NCI-H1105 (cell line): ENCODE measurements at regions not wholly inside any gene's neighbourhood (a gene's known extent, or its start where the extent isn't known, plus 50 kb on each side); places are given as distances from the start of the nearest gene placed in this dataset.
"Not testable (repeated sequence)": the region's sequence is repeated elsewhere in the genome, so short reads cannot be mapped to it uniquely, and the experiment has no call there.

Experiments
- DNase-seq: peaks from one replicate; lab custom pipeline; 2025; lab: John Stamatoyannopoulos, UW

DNA sequence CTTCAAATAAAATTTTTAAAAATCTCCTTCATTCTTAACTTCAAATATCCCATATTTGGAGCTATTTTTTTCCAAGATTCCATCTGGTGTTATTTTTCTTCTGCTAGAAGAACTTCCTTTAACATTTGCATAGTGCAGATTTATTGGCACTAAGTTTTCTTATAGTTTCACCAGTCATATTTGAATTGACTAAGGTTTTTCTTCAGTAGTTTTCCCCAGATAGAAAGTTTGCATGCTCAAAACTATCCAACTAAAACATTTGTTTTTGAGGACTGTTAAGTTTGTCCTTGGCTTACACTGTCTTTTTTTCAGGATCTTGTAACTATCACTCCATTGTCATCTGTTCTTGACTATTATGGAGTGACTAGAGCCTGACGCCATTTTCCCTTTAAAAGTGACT is 606.7 kb downstream of the TAF11L14 start:
- no peak for DNase-seq

DNA sequence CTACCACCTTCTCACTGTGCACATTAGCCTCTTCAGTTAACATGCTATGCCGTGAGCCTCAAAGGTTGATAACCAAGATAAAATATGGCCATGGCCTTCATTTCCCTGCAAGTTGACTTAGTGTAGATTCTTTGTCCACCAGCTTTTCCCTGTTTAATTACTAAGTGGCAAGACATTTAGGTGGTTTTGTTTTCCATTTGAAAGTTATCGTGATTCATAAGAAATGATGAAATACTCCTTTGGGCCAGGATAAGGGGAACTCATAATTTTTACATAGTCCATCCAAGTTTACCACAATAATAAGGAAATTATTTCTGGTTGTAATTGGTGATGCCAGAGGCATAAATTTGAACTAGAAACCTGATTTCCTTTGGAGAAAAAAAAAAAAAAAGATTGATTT is 609.6 kb downstream of the TAF11L14 start:
- DNase-seq: no peak

DNA sequence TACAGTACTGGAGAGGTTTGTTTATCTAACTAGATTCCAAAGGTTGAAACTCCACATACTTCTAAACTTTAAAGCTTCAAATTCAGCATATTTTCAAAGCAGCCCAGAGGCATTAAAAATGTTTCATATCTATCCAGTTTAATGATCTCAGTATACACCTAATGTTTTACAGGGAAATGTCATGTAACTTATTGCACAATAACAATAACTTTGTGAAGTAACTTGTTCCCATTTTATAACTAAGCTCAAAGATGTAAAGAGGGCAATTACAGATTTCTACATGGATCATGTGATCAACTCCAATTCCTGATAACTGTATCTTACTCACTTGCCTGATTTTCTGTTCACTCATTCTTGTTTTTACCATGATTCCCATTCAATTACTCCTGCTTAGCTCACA is 610.0 kb downstream of the TAF11L14 start:
- no peak for DNase-seq

DNA sequence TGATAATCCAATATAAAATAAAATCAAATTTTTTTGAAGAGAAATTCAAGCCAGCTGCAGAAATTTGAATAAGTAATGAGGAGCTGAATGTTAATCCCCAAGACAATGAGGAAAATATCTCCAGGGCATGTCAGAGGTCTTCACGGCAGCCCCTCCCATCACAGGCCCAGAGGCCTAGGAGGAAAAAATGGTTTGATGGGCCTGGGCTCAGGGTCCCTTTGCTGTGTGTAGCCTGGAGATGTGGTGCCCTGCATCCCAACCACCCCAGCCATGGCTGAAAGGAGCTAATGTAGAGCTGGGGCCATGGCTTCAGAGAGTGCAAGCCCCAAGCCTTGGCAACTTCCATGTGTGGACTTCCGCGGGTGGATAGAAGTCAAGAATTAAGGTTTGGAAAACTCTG is 618.3 kb downstream of the TAF11L14 start:
- no peak for DNase-seq

DNA sequence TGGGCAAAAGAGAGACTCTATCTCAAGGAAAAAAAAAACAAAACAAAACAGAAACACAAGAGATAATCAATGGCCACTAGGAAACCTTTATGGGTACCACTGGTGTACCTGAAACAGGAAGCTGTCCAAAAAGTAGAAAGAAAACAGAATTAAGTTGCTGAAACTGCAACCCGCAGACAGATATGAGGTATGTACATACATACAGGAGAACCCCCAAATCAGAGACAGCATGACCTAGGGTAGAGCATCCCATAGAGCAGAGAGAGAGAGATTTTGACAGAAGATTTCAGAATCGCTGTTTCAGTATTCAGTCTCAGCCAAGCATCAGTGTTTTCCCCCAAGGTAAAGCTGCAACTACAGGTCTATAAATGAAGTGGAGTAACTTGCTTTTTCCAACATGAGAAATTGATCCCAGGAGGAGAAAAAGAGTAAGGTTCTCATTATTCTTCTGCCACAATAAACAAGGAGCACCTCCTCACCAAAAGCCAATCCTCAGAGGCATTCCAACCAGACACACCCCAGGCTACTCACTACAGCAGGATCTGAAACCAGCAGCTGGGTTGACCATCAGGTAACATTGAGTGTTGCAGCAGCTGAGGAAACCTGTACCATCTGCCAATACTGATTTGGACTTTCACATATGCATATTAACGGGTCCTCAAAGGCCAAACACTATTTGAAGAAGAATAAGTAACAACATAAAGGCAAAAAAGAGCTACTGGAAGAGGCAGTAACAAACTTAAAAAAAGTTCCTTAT is 630.0 kb downstream of the TAF11L14 start:
- DNase-seq: no peak

DNA sequence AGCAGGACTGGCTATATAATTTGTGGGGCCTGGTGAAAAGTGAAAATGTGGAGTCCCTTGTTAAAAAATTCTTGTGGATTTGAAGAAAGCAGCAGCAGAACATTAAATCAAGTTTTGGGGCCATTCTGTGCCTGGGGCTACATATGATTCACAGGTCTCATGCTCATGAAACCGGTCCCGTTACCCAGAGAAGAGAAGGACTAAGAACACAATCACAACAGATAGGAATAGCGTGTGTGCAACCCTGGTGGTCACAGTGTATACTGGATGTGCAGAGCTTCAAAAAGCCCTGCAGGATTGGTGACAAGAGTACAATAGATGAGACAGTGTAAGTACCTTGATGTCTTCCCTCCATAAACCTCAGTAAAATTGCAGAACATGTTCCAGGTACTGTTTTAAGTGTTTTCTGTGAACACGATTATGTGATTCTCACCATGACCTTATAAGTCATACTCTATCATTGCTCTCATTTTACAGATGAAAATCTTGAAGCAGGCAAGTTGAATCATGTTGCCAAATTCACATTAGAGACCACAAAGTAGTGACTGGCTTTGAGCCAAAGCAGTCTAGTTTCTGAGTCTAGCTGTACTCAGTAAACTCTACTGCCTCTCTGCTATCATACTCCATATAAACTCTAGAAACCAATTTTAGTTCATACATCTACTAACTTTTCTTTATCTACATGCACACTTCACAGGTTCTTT is 636.5 kb downstream of the TAF11L14 start:
- DNase-seq: no peak

DNA sequence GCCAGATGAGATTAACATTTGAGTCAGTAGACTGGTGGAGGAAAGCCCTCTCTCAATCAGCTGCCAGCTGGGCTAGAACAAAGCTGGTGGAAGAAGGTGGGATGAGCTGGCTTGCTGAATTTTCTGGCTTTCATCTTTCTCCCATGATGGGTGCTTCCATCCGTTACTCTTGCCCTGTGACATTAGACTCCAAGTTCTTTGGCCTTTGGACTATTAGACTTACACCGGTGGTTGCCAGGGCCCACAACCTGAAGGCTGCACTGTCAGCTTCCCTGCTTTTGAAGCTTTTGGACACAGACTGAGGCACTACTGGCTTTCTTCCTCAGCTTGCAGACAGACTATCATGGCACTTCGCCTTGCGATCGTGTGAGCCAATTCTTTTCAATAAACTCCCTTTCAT is 642.7 kb downstream of the TAF11L14 start:
- DNase-seq: no peak

DNA sequence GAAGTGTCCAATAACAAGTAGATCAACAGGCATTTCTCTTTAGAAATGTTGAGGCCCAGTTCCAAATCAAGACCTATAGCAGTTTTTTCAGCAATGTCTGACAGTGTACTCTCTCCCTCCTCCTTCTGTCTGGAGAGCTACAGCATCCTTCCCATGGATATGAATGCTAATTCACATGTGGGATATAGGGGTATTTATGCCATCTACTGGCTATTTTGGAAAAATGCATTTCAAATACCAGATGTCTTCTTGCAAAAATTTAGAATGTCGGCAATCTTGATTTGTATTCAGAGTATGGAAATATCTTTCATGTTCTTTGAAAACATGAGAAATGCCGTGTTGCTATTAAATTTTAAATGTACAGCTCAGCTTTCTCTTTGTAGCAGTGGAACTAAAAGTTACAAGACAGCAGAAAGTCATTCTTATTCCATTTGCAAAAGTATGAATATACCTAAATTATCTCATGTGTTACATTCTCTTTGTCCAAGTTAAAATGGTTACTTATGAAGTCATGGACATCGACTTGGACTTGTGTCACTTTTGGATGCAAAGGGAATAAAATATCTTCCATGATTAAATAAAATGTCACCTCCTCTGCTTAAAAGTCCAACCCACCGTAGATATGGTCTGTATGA is 647.8 kb downstream of the TAF11L14 start:
- DNase-seq: peak; percentile 29

DNA sequence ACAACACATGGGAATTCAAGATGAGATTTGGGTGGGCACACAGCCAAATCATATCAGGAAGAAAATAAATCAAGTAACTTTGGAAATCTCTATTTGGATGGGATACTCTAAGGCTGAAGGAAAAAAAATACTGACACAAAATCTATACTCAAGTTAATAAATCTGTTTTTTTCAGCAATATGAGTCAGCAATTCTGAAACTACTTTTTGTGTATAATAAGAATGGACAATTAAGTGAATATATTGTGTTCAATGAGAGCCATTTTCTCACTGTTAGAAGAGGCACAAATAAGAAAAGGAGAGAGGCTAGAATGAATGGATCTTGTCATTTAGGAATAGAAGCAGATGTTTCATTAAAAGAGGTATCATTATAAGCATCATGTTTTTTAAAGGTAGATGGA is 651.0 kb downstream of the TAF11L14 start:
- DNase-seq: no peak

DNA sequence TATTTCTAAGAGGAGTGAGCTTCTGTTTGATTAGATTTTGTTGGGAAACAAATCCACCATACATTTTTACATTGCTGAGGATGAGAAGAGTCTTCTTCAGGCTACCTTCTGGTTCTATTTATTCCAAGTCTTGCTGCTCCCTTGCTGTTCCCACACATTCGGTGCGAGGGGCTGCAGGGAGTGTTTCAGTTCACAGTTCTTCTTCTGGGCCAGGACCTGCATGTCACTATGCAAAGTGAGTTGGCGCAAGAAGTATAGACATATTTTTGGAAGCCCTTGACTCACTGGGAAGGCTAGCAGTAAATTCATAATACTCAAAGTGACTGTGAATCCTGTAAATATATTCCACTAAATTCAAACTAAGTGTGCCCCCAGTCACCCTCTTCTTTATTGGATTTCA is 657.9 kb downstream of the TAF11L14 start:
- no peak for DNase-seq

DNA sequence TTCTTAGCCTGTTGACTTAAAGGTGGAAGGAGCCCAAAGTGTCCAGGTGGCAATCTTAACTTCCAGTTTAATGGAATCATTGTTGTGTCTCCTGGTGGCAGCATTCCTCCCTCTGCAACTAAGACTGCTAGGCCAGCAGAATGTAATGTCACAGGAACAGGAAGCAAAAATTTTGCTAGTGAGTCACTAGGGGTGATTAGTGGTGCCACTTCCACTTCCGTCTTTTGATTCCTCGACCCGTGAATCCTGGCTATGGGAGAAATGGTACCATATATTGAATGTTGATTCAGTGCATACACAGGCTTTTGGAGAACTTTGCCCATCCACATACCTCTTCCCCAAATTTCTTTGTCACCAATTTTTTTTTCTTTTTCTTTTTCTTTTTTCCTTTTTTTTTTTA is 661.4 kb downstream of the TAF11L14 start:
- not testable (repeated sequence) for DNase-seq

DNA sequence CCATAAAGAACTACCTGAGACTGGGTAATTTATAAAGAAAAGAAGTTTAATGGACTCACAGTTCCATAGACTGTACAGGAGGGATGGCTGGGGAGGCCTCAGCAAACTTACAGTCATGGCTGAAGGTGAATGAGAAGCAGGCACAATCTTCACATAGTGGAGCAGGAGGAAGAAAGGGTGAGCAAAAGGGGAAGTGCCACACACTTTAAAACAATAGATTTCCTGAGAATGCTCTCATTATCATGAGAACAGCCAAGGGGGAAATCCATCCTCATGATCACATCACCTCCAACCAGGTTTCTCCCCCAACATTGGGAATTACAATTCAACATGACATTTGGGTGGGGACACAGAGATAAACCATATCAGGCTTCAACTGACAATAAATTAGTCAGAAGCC is 664.9 kb downstream of the TAF11L14 start:
- DNase-seq: no peak

DNA sequence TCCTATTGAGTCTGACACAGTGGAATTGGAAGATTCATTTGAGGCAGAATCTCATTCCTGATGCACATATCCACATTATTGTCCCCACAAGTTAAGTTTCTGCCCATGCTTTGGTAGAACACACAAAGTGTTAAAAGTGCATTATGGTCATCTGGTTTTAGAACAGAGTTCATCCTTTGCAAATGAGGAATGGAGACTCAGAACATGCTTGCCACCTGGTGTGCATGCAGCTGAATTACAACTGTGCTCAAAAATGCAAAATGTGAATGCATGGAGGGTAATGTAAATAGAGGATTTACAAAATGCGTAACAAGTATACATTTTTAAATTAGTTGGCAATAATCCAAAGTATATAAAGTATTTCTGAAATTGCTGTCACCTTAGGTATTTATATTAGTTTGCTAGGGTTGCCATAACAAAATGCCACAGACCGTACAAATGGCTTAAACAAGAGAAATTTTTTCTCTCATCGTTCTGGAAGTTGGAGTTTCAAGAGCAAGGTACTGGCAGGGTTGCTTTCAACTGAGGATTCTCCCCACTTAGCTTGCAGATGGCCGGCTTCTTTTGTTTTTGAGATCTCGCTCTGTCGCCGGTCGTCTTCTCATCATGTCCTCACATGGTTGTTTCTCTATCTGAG is 671.1 kb downstream of the TAF11L14 start:
- no peak for DNase-seq

DNA sequence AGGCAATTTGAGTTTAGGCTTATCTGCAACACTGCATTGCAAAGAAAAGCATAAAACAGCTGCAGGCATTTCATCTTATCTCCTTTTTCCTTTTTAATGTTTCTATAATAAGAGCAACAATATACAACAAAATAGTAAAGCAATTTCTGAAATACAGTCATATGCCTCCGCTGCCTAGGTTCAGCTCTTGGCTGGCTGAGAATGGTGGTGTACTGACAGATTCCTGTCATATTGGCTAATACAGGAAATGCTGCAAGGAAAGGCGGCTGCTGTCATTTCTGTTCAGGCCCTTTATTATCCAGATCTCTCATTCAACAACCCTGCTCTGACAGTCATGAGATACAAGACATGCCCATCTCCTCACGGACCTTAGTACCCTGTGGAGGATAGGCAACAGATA is 677.0 kb downstream of the TAF11L14 start:
- no peak for DNase-seq

DNA sequence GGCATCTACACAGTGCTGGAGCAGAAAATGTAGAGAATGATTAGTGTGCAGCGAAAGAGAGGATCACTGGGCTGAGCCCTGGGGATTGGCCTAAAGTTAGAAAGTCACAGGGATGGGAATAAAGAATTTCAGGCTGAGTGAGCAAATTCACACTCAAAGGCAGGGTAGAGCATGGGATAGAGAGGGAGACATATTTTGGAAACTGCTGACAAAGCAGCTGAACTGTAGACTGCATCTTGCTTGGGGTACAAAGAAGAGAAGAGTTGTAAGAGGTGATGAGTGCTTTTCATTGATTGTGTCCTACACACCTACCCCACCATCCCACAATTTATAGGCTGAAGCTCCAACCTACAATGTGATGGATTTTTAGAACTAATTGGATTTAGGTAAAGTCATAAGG is 677.8 kb downstream of the TAF11L14 start:
- no peak for DNase-seq

DNA sequence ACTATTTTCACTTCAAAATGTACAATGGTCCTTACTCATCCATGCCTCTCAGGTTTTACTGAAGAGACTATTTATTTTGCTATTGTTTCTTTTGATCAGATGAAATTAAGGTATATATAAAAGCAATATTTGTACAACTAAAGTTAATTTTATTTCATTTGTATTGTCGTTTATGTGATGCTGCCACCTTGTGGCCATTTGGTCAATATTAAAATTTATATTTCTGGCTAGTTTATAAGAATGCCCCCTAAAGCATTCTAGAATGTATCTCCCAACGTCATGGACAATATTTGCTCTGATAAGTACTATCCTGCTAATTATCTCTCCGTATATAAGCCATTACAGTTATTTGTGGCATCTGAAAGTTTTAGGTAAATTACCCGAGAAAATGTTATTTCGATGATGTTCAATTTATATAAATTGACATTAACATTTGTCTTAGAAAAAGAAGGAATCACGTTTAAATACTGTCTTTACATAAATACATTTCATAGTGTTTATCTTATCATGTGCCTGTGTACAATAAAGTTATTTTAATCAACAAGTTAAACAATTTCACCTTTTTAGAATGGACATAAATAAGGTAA is 680.0 kb downstream of the TAF11L14 start:
- peak; percentile 3 for DNase-seq

DNA sequence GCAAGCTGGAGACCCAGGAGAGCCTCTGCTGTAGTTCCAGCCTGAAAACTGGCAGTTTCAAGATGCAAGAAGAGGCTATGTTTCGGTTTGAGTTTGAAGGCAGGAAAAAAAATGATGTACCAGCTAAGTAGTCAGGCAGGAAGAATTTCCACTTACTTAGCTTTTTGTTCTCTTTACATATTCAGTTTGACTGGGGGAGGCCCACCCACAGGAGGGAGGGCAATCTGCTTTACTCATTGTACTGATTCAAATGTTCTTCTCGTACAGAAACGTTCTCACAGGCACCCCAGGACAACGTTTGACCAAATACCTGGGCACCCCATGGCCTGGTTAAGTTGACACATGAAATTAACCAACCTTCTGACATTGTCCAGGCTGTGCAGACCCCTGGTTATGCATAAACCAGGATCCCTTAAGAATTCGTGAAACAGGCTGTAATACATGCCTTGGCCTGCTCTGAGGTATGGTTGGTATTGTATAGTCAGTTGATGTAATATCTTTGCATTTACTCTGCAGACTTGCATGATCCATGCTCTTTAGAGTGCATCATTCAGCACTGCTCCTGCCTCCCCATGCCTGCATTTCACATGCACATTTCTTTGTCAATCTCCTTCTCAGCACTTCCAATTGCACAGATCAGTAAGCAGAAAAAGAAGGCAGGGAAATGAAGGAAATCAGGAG is 687.1 kb downstream of the TAF11L14 start:
- DNase-seq: no peak

DNA sequence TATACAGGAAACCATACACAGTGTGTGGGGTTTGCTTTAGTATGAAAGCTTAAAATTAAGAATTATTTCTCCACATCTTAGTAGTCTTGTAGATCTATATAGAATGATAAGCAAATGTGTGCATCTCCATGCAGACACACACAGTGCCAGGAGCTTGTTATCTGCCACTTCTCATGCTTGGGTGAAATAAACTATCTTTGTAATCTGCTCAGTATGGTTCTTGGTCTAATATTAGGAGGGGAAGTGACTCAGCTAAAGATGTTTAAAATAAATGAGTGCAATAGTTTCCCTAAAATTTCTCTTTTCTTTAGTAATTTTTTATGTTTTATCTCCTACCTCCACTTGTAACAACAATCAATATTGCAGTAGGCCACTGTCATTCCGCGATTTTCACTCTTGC is 689.6 kb downstream of the TAF11L14 start:
- DNase-seq: no peak

DNA sequence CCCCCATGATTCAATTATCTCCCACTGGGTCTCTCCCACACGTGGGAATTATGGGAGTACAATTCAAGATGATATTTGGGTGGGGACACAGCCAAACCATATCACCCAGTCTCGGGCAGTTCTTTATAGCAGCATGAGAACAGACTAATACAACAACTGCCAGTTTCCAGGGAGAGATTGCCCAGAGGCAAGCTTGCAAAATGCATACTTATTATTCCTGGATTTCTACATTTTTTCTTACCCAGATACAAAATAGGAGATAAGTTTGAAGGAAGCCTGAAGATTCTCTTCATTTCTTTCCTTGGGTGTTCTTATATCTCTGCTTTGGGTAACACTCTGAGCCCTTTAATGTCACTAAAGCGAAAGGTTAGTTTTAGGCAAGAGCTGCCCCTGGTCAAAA is 691.2 kb downstream of the TAF11L14 start:
- DNase-seq: no peak

DNA sequence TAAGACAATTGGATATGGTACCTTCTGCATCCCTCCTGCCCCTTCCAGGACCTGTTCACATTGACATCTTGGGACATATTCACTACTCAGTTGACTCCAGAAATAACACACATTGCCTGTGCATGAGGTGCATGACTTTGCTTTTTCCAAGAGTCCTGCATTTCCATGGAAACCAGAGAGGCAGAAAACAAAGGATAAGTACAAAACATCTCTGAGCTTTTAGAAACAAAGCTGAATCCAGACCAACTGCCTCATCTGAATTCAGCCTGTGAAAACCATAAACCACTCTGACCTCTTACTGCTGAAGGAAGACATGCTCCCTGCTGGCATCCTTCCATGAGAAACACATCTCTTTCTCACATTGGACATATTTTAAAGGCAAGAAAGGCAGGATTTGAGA is 695.1 kb downstream of the TAF11L14 start:
- DNase-seq: no peak

DNA sequence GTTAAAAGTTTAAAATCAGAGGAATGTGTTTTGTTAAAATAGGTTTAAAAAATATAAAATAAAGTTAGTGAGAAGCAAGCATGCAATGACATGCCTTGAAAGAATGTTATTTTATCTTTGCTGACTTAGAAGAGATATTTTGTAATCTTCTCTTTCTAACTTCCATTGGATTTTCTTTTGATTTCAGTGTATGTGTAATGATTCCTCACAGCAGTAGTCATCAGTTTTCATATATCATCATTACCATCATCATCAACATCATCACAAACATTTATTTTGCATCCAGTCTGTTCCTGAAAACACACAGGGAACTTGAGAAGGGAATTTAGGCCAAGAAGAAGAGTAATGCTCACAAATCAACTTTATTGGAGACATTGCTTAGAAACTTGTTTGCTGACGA is 699.6 kb downstream of the TAF11L14 start:
- DNase-seq: no peak

DNA sequence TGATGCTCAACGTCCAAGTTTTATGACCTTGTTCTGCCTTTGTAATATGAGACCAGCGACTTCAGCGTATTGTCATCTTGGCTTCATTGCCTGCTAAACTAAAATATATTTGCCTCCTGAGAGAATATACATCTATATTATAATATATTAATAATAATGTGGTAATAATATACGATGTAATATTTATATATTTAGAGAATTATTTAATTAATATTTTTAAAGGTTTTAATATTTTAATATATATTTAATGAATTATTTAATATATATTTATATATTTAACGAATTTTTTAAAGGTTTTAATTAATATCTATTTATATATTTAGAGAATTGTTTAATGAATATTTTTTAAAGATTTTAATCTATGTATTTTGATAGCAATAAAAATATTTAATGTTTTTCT is 700.7 kb downstream of the TAF11L14 start:
- DNase-seq: no peak
